GM21619 (cell line): ENCODE measurements at regions not wholly inside any gene's neighbourhood (a gene's known extent, or its start where the extent isn't known, plus 50 kb on each side); places are given as distances from the start of the nearest gene placed in this dataset.
"Not testable (repeated sequence)": the region's sequence is repeated elsewhere in the genome, so short reads cannot be mapped to it uniquely, and the experiment has no call there.

Experiments
- ATAC-seq: cut with Tn5 transposase; IDR thresholded peaks from one replicate; pipeline ENCODE4 v1.9.1; 2021; ENCODE audit not compliant: unreplicated experiment

- no peak for ATAC-seq
Observed at GRCh38 chr3:31179768-31180167, 285.3 kb upstream of the GADL1 start.

- no peak for ATAC-seq
Observed at GRCh38 chr3:31180274-31180673, 285.8 kb upstream of the GADL1 start.

GRCh38 chr3:31181661-31182060, 287.2 kb upstream of the GADL1 start:
- ATAC-seq = no peak

DNA sequence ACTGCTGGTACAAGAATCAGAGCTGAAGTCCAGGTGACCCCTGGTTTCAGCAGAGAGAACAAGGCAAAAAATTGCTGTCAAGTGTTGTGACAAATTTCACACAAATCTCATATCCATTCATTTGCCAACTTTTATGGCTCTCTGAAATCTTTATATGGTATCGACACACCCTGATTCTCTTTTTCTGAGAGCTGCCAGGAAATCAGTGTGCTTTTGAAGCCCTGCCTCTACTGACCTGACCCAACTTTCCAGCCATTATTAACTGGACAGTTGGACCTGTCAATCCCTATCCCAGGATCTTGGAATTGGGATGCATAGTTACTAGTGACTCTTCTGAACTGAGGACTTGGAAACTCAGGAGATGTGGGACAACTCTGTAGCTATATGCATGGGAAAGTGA, 288.2 kb upstream of the GADL1 start:
- ATAC-seq = no peak

DNA sequence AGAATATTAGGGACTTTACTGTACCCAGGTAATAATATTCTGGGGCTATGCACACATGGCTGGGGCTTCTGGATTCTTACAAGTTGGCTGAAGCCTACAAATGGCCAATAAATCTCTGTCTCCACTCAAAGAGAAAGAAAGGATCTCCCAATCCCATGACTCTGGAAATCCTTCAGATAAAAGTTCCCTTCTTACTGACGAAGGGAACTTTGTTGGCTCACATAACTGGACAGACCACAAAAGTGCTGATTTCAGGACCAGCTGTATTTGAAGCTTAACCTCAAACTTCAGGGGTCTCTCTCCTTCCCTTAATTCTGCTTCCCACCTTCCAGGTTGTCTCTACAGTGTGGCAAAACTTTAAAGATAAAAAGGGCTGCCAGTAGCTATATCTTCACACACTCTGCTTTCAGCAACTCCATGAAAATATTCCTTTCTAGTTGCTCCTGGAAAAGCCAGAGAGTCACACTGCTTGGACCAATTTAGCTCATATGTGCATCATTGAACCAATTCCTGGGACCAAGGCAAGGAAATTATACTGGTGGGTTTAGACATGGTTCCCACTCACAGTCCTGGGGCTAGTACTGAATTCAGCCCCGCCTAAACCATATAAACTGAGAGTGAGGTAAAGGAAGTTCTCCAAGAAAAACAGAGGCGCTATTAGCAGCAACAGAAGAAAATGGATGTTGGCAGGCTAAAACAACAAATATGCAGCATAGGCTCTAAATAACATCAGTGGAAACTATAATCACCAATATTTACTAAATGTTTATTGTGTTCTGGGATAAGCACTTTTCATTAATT, 290.0 kb upstream of the GADL1 start:
- ATAC-seq = no peak

DNA sequence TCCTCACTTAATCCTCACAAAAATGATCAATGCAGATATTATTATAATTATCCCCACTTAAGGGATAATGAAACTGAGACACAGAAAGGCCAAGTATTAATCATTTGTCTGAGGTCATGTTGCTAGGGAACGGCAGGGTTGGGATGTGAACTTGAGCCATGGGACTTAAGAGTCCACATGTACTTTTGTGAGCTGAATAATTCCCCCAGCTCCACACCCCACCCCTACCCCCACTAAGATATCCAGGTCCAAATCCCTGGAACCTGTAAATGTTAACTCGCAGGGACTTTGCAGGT, 290.5 kb upstream of the GADL1 start:
- ATAC-seq = no peak

DNA sequence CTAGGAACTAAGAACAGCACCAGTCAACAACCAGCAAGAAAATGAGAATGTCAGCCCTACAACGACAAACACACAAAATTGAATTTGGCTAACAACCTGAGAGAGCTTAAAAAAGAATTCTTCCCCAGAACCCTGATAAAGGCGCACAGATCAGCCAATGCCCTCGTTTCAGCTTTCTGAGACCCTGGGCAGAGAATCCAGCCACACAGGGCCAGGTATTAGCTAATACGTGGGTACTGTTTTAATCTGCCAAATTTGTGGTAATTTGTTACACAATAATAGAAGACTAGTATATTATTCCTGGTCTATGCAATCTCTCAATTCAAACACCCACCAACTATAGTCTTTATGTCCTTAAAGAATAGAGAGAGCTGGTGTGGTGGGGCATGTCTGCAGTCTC, 291.6 kb upstream of the GADL1 start:
- no peak for ATAC-seq

GRCh38 chr3:31187380-31187779, 292.9 kb upstream of the GADL1 start:
- ATAC-seq = no peak

GRCh38 chr3:31188112-31188511, 293.7 kb upstream of the GADL1 start:
- no peak for ATAC-seq

- ATAC-seq = no peak
Observed at GRCh38 chr3:31189330-31189729, 294.9 kb upstream of the GADL1 start.

DNA sequence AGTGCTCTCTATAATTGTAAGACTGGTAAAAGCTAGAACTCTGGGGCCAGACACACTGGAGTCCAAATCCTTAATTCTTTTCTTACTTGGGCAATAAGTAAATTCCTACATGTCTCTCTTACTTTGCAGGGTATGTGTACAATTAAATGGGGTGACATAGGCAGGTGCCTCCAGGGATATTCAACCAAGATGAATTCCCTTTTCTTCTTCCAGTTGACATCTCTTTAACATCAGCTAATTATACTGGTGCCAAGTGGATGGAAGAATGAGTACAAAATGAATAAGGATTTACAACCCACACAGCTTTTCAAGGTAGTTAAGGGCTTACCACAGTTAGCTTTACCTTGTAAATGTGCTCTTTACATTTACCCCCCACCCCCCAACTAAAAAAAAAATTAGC, 295.5 kb upstream of the GADL1 start:
- ATAC-seq = no peak

DNA sequence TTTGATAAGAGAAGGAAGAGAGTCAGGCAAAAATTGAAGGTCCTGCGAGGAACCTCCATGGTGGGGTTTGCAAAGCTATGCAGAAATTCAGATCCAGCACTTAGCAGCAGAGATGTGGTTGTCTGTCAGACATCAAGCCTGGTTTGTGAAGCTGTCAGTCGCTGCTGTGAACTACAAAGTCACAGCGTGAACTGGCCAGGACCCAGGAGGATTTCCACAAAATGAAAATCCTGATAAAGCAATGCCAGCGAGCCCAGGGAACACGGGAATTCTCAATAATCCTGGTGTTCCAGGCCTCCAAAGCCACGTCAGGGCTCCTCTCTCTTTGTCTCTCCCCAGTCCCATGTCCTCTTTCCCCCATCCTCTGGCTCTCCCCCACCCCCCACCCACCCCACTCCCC, 296.9 kb upstream of the GADL1 start:
- no peak for ATAC-seq

GRCh38 chr3:31193429-31193828, 299.0 kb upstream of the GADL1 start:
- no peak for ATAC-seq

- ATAC-seq = no peak
Observed at GRCh38 chr3:31193871-31194270, 299.4 kb upstream of the GADL1 start.

DNA sequence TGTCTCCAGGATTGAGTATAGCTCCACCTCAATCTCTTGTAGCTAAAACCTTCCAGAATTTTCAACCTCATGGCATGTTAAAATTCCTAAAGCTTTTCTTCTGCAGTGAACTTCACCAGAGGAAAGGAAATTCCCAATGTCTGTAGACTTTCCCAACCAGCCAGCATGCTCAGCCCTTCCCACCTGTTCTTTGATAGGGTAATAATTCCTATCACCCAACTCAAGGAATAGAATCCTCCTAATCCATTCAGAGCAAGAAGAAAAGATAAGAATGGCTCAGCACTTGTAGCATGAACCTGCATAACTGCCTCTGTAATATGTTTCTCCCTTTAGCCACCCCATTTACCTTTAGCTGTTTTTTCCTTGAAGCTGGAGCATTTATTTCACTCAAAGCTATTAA, 301.8 kb upstream of the GADL1 start:
- no peak for ATAC-seq

DNA sequence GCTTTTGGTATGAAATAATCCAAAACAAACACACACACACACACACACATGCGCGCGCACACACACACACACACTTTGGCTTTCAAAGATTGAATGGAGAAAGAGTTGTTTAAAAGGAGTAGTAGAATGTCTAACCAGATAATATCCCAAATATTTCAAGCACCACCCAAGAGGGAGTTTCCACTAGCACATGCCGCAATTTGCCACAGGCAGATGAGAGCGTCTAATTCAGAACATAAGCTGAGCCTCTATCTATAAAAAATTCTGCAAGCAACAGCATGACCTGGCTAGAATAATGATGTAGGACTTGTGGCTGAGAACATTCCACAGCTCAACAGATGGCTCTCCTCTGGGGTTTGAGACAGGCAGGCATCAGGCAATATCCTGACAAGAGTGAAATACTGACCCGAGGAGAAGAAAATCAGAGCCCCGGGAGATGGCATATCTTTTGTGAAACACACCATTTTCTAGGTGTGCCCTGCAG, 302.5 kb upstream of the GADL1 start:
- no peak for ATAC-seq

GRCh38 chr3:31197941-31198340, 303.5 kb upstream of the GADL1 start:
- no peak for ATAC-seq

GRCh38 chr3:31198890-31199289, 304.4 kb upstream of the GADL1 start:
- no peak for ATAC-seq

- ATAC-seq = no peak
Observed at GRCh38 chr3:31203960-31204795, 309.7 kb upstream of the GADL1 start.

DNA sequence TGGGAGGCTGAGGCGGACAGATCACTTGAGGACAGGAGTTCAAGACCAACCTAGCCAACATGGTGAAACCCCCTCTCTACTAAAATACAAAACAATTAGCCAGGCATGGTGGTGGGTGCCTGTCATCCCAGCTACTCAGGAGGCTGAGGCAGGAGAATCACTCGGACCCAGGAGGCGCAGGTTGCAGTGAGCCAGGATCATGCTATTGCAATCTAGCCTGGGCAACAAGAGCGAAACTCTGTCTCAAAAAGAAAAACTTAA, 310.3 kb upstream of the GADL1 start:
- ATAC-seq = not testable (repeated sequence)

GRCh38 chr3:31210068-31210645, 315.7 kb upstream of the GADL1 start:
- no peak for ATAC-seq

- peak; percentile 84 for ATAC-seq
Observed at GRCh38 chr3:31213869-31214486, 318.7 kb upstream of the STT3B start.
